ENCODE measurements at regions not wholly inside any gene's neighbourhood (a gene's known extent, or its start where the extent isn't known, plus 50 kb on each side); places are given as distances from the start of the nearest gene placed in this dataset.
"Not testable (repeated sequence)": the region's sequence is repeated elsewhere in the genome, so short reads cannot be mapped to it uniquely, and the experiment has no call there.

DNA sequence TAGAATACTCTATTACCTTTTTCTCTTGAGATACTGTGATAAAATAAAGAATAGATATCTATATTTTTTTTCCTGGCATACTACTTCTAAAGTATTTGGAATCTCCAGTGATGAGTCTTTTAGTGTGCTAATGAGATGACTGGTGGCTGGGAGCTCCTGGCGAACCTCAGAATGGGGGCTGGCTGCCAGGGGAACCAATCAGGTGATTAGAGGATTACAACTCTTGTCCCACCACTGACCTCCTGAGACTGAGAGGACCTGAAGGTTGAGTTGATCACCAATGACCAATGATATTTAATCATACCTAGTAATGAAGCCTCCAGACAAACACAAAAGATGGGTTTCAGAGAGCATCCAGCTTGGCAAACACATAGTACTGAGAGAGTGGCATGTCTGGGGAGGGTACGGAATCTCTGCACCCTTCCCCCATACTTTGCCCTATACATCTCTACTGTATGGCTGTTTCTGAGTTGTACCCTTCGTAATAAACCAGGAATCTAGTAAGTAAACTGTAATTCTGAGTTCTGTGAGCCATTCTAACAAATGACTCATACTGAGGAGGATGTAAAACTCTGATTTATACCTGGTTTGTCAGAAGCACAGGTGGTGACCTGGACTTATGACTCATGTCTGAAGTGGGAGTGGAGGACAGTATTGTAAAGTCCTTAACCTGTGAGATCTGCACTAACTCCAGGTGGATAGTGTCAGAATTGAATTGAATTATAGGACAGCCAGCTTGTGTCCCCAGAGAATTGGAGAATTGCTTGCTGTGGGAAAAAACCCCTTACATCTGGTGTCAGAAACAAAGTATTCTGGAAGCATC lies 325.3 kb upstream of the LRRC4C start:
- ATAC-seq (no peak), DNase-seq (no peak)
- H3K4me3 Mint-ChIP-seq = no peak overlapping the region
- no peak overlapping the region for H3K27ac Mint-ChIP-seq
- no peaks in the 10 kb centered on the region for H3K36me3 Mint-ChIP-seq (ENCODE audit: low read depth)
- H3K4me1 Mint-ChIP-seq = no peaks in the 10 kb centered on the region
- H3K9me3 Mint-ChIP-seq = peaks cover 28% of the 10 kb centered on the region
- H3K27me3 Mint-ChIP-seq = no peaks in the 10 kb centered on the region

DNA sequence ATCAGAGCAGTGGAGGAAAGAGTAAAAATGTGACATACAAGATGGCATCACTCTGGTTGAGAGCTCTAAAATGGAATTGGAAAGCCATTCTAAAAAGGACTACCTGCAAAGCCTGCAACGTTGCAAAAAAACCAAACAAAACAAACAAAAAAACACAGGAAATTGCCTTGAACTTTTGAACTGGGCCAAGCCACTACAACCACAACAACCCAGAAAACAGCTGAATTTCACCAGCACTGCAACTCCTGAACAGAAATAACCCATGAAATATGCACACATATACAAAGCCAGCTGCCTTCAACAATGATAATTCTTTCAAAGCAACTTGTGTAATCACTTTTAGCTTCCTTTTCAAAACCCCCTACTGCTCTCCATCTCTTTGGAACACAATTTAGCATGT lies 326.6 kb upstream of the LRRC4C start:
- H3K27ac Mint-ChIP-seq = no peak overlapping the region
- no peaks in the 10 kb centered on the region for H3K36me3 Mint-ChIP-seq (ENCODE audit: low read depth)
- no peak overlapping the region for H3K4me3 Mint-ChIP-seq
- DNase-seq = no peak
- H3K9me3 Mint-ChIP-seq = peaks cover 25% of the 10 kb centered on the region
- no peaks in the 10 kb centered on the region for H3K27me3 Mint-ChIP-seq
- ATAC-seq = no peak
- H3K4me1 Mint-ChIP-seq = no peaks in the 10 kb centered on the region

DNA sequence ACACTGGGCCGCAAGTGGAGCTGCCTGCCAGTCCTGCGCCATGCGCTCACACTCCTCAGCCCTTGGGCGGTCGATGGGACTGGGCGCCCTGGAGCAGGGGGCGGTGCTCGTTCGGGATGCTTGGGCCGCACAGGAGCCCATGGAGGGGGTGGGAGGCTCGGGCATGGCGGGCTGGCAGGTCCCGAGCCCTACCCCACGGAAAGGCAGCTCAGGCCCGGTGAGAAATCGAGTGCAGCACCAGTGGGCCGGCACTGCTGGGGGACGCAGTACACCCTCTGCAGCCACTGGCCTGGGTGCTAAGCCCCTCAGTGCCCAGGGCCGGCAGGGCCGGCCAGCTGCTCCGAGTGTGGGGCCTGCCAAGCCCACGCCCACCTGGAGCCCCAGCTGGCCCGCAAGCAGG lies 328.7 kb upstream of the LRRC4C start:
- peaks cover 24% of the 10 kb centered on the region for H3K9me3 Mint-ChIP-seq
- no peaks in the 10 kb centered on the region for H3K36me3 Mint-ChIP-seq (ENCODE audit: low read depth)
- H3K4me1 Mint-ChIP-seq = no peaks in the 10 kb centered on the region
- H3K27ac Mint-ChIP-seq = no peak overlapping the region
- DNase-seq (no peak), ATAC-seq (no peak)
- H3K27me3 Mint-ChIP-seq = no peaks in the 10 kb centered on the region
- H3K4me3 Mint-ChIP-seq = no peak overlapping the region

DNA sequence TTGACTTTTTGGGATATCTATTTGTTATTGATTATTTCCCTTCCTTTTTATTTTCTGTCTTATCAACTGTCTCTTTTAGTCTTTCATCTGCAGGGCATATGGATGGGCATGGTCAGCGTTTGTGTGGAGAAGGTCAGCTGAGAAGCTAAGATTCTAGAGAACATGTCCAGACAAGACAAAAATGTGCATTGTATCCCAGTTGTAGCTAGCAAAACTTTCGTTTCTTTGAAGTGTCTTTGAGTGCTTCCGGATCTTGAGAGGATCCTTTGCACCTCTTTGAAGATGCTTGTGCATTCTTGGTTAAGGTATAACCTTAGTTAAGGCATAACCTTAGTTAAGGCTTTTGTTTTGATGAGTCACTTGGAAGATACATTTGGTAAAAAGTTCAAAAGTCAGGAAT lies 329.9 kb upstream of the LRRC4C start:
- DNase-seq (no peak), ATAC-seq (no peak)
- H3K9me3 Mint-ChIP-seq = peaks cover 17% of the 10 kb centered on the region
- no peak overlapping the region for H3K4me3 Mint-ChIP-seq
- H3K36me3 Mint-ChIP-seq (ENCODE audit: low read depth) = no peaks in the 10 kb centered on the region
- H3K4me1 Mint-ChIP-seq = no peaks in the 10 kb centered on the region
- H3K27ac Mint-ChIP-seq = no peak overlapping the region
- no peaks in the 10 kb centered on the region for H3K27me3 Mint-ChIP-seq

DNA sequence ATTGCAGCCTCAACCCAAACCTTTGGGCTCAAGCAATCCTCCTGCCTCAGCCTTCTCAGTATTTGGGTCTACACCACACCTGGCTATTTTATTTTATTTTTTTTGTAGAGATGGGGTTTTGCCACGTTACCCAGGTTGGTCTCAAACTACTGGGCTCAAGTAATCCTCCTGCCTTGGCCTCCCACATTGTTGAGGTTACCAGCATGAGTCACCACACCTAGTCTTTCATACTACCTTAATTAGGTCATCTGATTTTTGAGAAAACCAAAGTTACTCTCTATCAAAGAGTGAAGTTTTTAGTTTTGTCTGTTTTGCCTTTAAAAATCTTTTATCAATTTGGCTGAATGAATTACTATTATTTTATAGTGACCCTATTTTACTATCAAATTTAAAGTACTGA lies 335.6 kb upstream of the LRRC4C start:
- DNase-seq (no peak), ATAC-seq (no peak)
- no peaks in the 10 kb centered on the region for H3K27me3 Mint-ChIP-seq

DNA sequence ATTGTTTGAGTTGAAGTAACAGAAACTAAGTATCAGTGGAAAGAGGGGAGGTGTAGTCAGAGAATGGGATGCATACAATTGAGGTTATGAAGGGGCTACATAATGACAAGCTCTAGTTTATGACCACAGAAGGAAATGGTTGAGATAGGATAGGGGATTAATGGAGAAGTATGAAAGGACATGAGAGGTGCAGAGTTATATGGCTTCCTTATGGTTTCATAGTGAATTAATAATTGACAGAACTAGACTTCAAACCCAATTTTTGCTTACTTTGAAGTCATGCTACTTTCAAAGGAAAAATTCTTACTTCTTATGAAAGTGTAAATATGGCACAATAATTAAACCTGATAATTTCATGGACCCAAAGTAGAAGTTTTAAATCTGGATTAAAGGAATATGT lies 340.3 kb upstream of the LRRC4C start:
- Mint-ChIP-seq H3K27ac (no peak overlapping the region), H3K4me1 (no peaks in the 10 kb centered on the region), H3K36me3 (ENCODE audit: low read depth) (no peaks in the 10 kb centered on the region), H3K4me3 (no peak overlapping the region), H3K9me3 (peaks cover 16% of the 10 kb centered on the region), H3K27me3 (no peaks in the 10 kb centered on the region)
- DNase-seq (no peak), ATAC-seq (no peak)

More for the DNA sequence above, 335.6 kb upstream of the LRRC4C start:
- peaks cover 5% of the 10 kb centered on the region for H3K9me3 Mint-ChIP-seq
- H3K27ac Mint-ChIP-seq = no peak overlapping the region
- no peaks in the 10 kb centered on the region for H3K36me3 Mint-ChIP-seq (ENCODE audit: low read depth)
- no peaks in the 10 kb centered on the region for H3K4me1 Mint-ChIP-seq
- no peak overlapping the region for H3K4me3 Mint-ChIP-seq

DNA sequence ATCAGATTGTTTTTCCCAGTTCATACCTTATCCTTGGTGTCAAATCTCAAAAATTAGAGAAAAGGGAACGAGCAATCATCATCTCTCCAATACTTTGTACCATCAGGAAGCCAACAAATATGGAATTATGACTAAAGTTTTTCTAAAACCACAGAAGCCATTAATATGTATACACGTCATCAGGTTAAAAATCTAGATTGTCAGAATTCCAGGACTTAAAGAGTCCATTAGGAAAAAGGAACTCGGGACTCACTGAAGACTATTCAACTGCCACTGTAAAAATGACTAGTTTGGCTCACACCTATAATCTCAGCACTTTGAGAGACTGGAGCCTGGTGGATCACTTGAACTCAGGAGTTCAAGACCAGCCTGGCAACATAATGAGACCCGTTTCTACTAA lies 344.4 kb upstream of the LRRC4C start:
- DNase-seq = no peak

DNA sequence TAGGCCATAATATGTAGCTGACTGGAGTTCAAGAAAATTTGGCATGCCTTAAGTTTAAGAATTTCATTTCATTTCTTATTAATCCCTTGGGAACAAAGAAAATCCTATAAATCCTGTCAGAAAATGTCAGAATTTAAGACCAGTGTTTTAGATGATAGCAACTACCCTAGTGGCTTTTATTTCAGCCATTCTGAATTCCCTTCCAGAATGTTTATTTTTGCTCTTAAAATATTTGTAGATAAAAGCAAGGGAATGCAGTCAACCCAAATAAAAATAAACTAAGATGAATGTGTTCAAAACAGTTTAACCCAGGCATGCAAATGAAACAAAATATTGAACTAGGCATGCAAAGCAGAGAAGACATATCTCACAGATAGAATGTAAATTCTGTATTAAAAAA lies 356.9 kb upstream of the LRRC4C start:
- Mint-ChIP-seq H3K4me1 (no peaks in the 10 kb centered on the region), H3K27me3 (no peaks in the 10 kb centered on the region), H3K27ac (no peak overlapping the region), H3K4me3 (no peak overlapping the region), H3K36me3 (ENCODE audit: low read depth) (no peaks in the 10 kb centered on the region), H3K9me3 (peaks cover 17% of the 10 kb centered on the region)
- DNase-seq (no peak), ATAC-seq (no peak)

More for the DNA sequence above, 344.4 kb upstream of the LRRC4C start:
- peaks cover 23% of the 10 kb centered on the region for H3K9me3 Mint-ChIP-seq
- no peak overlapping the region for H3K4me3 Mint-ChIP-seq
- no peak for ATAC-seq
- no peak overlapping the region for H3K27ac Mint-ChIP-seq
- no peaks in the 10 kb centered on the region for H3K4me1 Mint-ChIP-seq
- H3K36me3 Mint-ChIP-seq (ENCODE audit: low read depth) = no peaks in the 10 kb centered on the region
- no peaks in the 10 kb centered on the region for H3K27me3 Mint-ChIP-seq

DNA sequence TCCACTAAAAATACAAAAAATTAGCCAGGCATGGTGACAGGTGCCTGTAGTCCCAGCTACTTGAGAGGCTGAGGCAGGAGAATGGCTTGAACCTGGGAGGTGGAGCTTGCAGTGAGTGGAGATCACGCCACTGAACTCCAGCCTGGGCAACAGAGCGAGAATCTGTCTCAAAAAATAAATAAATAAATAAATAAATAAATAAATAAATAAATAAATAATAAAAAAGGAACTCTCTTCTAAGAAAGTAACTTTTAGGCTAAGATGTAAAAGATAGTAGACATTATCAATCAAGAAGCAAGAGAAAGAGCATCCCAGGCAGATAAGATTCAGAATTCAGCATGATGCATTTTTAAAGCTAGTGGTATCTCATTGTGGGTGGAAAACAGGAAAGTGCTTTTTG lies 364.8 kb upstream of the LRRC4C start:
- DNase-seq; H3K27ac Mint-ChIP-seq; H3K27me3 Mint-ChIP-seq; H3K36me3 Mint-ChIP-seq (ENCODE audit: low read depth); ATAC-seq; H3K4me1 Mint-ChIP-seq; H3K4me3 Mint-ChIP-seq: not testable (repeated sequence)
- peaks cover 32% of the 10 kb centered on the region for H3K9me3 Mint-ChIP-seq

DNA sequence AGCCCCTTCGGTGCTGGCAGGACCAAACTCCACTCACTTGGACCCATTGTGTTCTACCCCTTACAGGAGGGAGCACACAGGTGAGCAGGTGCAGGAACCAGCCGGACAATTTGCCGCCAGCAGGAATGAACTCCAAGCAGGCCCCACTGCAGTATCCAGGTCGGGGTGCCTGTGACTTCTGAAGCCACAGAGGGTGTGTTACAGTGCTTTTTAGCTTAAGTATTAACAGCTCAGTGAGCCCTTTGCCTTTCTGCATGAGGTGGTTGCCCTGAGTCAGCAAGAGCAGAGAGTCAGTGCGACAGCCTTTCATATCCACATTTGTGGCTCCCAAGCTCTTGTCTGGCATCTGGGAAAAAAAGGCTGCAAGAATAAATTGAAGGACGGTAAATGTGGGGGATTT lies 366.6 kb upstream of the LRRC4C start:
- peaks cover 32% of the 10 kb centered on the region for H3K9me3 Mint-ChIP-seq
- no peaks in the 10 kb centered on the region for H3K4me1 Mint-ChIP-seq

DNA sequence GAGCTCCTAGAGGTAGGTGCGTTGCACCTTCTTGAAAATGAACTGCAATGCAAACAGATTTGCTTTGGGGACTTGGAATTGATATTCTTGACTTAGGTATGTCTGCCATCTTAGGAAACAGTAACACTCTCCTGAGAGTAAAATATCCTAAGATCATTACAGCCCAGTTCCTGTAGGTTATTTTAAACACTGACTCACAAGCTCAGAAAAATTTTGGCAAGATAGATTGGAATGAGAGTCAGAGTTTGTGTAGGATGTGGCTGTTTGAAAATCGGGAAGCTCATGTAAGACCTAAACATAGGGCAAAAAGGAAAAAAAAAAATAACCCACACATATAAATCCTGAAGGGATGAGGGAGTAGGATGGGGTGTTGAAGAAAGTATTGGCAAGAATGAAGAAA lies 377.0 kb upstream of the LRRC4C start:
- no peaks in the 10 kb centered on the region for H3K4me1 Mint-ChIP-seq
- no peak overlapping the region for H3K27ac Mint-ChIP-seq
- H3K36me3 Mint-ChIP-seq (ENCODE audit: low read depth) = no peaks in the 10 kb centered on the region
- H3K27me3 Mint-ChIP-seq = no peaks in the 10 kb centered on the region
- ATAC-seq (no peak), DNase-seq (no peak)
- H3K4me3 Mint-ChIP-seq = no peak overlapping the region
- peaks cover 15% of the 10 kb centered on the region for H3K9me3 Mint-ChIP-seq

More for the DNA sequence above, 366.6 kb upstream of the LRRC4C start:
- H3K4me3 Mint-ChIP-seq = no peak overlapping the region
- no peaks in the 10 kb centered on the region for H3K36me3 Mint-ChIP-seq (ENCODE audit: low read depth)
- H3K27ac Mint-ChIP-seq = no peak overlapping the region
- no peak for DNase-seq
- no peak for ATAC-seq
- H3K27me3 Mint-ChIP-seq = no peaks in the 10 kb centered on the region

DNA sequence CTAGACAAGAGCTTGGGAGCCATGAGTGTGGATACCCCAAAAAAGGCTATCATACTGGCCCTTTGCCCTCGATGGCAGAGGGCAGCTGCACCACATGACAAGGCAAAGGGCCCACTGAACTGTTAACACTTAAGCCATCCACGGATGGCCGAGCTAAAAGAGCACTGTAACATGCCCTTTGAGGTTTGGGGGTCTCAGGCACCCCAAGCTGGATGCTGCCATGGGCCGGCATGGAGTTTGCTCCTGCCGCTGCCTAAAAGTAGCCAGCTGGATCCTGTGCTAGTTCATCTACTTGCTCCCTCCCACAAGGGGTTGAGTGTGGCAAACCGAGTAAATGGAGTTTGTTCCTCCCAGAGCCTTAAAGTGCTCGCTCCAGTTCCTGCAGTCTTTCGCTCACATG lies 383.2 kb upstream of the LRRC4C start:
- ATAC-seq (no peak), DNase-seq (no peak)
- H3K4me3 Mint-ChIP-seq = no peak overlapping the region
- peaks cover 13% of the 10 kb centered on the region for H3K9me3 Mint-ChIP-seq
- H3K4me1 Mint-ChIP-seq = no peaks in the 10 kb centered on the region
- H3K27ac Mint-ChIP-seq = no peak overlapping the region
- no peaks in the 10 kb centered on the region for H3K36me3 Mint-ChIP-seq (ENCODE audit: low read depth)
- H3K27me3 Mint-ChIP-seq = no peaks in the 10 kb centered on the region

DNA sequence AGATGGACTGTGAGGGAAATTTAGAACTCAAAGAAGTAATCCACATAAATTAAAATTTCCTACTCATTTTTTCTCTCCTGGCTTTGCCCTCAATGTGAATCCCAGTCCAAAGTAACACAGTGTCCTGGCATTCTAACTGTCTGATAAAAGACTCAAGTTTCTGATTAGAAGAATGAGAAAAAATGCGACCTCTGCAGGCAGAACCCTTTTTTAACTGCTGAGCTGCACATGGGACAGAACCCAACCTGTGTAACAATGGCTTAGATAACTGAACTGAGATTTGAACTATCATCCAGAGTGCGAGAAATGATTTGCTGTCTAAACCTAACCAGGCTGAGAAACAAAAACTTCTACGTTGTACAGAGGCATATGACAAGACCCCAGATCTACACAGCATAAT lies 385.6 kb upstream of the LRRC4C start:
- H3K36me3 Mint-ChIP-seq (ENCODE audit: low read depth) = no peaks in the 10 kb centered on the region

DNA sequence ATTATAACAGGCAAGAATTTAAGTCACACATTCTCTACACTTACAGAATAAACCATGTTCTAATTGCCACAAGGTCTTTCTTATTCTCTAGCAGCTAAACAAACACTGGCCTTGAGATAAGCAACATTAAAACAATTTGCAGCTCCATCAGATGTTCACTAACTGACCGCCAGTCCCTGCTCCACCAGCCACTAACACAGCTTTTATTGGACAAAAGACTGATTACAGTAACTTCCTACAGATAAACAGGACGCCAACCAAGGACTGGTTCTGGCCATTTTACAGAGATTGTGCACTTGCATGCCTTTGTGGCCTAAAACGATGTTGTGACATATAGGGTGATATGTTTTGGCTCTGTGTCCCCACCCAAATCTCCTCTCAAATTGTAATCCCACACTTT lies 388.9 kb upstream of the LRRC4C start:
- Mint-ChIP-seq H3K27ac (no peak overlapping the region), H3K4me1 (no peaks in the 10 kb centered on the region), H3K27me3 (no peaks in the 10 kb centered on the region), H3K4me3 (no peak overlapping the region), H3K9me3 (peaks cover 7% of the 10 kb centered on the region), H3K36me3 (ENCODE audit: low read depth) (no peaks in the 10 kb centered on the region)
- ATAC-seq = no peak
- no peak for DNase-seq

More for the DNA sequence above, 385.6 kb upstream of the LRRC4C start:
- Mint-ChIP-seq H3K4me3 (no peak overlapping the region), H3K4me1 (no peaks in the 10 kb centered on the region), H3K9me3 (peaks cover 14% of the 10 kb centered on the region), H3K27me3 (no peaks in the 10 kb centered on the region), H3K27ac (no peak overlapping the region)
- DNase-seq (no peak), ATAC-seq (no peak)

DNA sequence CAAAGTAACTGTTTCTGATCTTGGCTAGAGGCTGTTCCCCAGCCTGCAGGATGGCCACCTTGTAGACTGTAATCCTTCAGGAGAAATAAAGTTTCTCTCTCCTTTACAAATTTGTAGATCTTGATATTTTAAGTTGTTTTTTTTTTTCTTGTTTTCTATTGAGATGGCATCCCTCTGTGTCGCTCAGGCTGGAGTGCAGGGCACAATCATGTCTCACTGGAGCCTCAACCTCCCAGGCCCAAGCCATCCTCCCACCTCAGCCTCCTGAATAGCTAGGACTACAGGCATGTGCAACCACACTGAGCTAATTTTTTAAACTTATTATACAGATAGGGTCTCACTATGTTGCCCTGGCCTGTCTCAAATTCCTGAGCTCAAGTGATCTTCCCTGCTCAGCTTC lies 389.8 kb upstream of the LRRC4C start:
- ATAC-seq (no peak), DNase-seq (no peak)
- Mint-ChIP-seq H3K4me1 (no peaks in the 10 kb centered on the region), H3K4me3 (no peak overlapping the region), H3K27me3 (no peaks in the 10 kb centered on the region), H3K27ac (no peak overlapping the region), H3K9me3 (peaks cover 7% of the 10 kb centered on the region), H3K36me3 (ENCODE audit: low read depth) (no peaks in the 10 kb centered on the region)

DNA sequence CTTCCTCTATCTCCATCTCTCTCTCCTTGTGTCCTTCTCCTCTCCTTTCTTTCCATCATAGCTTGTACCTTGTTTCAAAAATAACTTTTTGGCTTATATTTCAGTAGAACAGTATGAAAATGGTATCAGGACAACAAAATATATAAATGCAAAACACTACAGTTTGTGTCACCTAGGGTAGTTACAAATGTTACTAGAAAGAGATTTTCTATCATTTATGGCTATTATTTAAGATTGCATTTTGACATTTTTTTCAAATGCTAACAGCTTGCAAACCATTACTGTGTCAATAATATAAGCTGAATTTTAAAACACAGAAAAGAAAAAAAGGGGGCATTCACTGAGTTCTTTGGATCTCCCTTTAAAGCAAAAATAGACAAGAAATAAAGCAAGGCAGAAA lies 392.3 kb upstream of the LRRC4C start:
- H3K4me3 Mint-ChIP-seq = no peak overlapping the region
- H3K27me3 Mint-ChIP-seq = no peaks in the 10 kb centered on the region
- no peak for DNase-seq
- no peak overlapping the region for H3K27ac Mint-ChIP-seq
- H3K36me3 Mint-ChIP-seq (ENCODE audit: low read depth) = no peaks in the 10 kb centered on the region
- H3K9me3 Mint-ChIP-seq = peaks cover 16% of the 10 kb centered on the region
- no peak for ATAC-seq
- H3K4me1 Mint-ChIP-seq = no peaks in the 10 kb centered on the region
